LNCAP (cell line): ENCODE measurements at regions not wholly inside any gene's neighbourhood (a gene's known extent, or its start where the extent isn't known, plus 50 kb on each side); places are given as distances from the start of the nearest gene placed in this dataset.

Experiments
- TF ChIP-seq, protein P1 (sequence below): fragments of 450-650 bp; IDR thresholded peaks from 2 replicates; pipeline ENCODE4 v1.5.1; 2017; ENCODE audit warnings: mild to moderate bottlenecking

DNA sequence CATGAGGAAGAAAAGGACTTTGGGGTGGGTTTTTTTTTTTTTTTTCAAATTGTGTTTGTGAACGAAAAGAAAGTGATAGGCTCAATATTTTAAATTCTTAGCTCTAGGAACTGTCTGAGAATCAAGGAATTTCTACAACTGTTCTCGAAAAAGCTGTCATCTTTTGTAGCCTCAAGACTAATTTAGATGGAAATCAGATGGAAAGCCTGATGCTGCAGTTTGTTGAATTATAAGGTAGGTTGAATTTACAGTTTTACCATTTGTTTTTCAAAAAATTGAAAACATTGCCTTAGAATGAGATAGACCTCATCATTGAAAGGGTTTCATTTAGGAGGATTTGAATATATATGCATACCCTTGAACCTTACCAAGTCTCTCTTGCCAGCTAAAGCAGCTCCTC is 109.3 kb upstream of the TRHDE start:
- TF ChIP-seq, protein P1, sequence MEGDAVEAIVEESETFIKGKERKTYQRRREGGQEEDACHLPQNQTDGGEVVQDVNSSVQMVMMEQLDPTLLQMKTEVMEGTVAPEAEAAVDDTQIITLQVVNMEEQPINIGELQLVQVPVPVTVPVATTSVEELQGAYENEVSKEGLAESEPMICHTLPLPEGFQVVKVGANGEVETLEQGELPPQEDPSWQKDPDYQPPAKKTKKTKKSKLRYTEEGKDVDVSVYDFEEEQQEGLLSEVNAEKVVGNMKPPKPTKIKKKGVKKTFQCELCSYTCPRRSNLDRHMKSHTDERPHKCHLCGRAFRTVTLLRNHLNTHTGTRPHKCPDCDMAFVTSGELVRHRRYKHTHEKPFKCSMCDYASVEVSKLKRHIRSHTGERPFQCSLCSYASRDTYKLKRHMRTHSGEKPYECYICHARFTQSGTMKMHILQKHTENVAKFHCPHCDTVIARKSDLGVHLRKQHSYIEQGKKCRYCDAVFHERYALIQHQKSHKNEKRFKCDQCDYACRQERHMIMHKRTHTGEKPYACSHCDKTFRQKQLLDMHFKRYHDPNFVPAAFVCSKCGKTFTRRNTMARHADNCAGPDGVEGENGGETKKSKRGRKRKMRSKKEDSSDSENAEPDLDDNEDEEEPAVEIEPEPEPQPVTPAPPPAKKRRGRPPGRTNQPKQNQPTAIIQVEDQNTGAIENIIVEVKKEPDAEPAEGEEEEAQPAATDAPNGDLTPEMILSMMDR = no peak

DNA sequence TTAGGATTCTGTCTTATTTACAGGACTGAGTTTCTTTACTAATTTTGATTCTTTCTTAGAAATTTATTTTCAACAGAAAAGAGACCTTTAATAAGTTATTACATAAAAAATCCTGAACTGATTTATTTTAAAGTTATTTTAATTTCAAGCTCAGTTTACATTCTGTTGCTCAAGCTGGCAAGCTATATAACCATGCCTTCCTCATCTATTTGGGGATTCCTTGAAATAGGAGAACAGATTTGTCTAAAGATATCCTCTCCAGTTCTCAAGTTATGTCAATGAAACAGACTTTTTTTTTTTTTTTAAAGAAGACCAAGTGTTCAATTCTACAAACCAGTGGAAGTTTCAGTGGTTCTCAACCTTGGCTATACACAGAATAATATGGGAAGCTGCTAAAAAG is 103.3 kb upstream of the TRHDE start:
- TF ChIP-seq, protein P1 = no peak

DNA sequence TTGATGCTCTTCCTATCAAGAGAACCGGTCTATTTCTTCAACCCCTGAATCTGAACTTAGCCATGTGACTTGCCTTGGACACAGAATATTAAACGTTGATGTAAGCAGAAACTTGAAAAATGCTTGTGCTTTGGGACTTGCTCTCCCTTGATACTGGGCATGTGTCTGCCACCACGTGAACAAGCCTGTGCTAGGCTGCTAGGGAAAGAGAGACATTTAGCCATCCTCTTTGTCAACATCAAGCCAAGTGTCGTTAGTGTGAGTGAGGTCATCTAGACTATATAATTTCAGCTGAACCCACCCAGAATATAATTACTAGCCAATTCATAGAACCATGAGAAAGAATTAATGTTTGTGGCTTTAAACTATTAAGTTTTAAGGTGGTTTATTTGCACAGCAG is 98.2 kb upstream of the TRHDE start:
- TF ChIP-seq, protein P1 = no peak

DNA sequence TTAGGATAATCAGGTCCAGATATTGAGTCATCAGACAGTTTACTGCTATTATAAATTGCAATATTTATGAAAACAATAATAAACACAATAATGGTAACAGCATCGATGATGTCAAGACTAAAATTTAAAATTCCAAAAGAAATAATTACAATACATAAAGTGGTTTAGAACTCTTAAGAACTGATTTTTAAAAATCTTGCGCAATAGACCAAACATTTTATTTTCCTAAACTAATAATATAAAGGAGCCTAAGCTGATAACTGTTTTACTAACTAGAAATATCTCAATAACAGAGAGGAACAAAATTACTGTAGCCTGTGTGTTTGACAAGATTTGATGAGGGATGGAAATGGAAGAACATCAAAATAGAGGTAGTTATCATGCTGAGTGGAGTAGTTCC is 93.9 kb upstream of the TRHDE start:
- TF ChIP-seq, protein P1 = no peak

DNA sequence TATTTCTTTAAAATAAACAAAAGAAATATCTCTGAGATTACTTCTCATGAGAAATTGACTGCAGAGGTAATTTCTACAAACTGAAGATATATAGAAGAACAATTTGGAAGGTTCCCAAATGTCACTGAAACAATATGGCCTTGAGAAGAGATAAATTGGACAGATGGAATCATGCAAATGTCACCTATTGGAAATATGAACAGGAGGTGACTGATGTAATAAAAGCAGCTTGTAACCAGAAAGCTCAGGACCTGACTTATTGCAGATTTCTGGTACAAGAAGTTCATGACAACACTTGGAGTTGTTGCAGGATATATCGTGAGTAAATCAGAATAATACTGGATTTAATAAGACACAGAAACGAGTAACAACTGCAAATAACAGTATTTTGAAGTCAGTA is 93.3 kb upstream of the TRHDE start:
- TF ChIP-seq, protein P1 = no peak

DNA sequence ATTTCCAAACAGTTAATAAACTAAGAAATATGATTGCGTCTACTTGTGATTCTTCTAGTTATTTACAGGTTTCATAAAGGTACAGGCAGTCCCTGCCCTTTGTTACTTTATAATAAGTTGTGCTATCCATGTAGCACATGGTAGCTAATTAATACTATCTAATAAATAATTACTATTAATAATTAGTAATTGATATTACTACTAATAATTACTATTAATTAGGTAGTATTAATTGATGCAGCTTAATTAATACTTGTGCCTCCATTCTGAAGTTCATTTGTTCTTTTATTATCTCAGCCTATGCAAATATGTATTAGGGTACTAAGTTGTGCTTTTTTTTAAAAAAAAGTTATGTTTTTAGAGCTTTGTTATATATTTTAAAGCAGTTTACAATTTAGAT is 92.3 kb upstream of the TRHDE start:
- TF ChIP-seq, protein P1 = no peak

DNA sequence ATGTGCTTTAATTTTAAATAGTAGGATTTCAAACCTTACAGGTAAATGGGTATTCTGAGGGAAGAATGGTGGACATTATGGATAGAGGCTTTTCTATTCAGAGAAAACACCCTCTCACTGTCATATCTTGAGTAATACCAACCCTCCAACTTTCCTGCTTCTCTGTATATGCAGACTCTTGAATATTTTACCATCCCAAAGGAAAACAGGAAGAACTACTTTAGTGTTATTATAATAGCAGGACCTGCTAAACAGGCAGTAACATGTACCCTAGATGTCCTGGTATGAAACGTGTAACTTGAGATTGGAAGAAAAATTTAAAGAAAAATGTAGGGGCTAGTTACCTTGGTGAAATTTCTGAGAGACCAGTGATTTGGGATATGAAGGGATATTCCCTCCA is 82.9 kb upstream of the TRHDE start:
- TF ChIP-seq, protein P1 = no peak

DNA sequence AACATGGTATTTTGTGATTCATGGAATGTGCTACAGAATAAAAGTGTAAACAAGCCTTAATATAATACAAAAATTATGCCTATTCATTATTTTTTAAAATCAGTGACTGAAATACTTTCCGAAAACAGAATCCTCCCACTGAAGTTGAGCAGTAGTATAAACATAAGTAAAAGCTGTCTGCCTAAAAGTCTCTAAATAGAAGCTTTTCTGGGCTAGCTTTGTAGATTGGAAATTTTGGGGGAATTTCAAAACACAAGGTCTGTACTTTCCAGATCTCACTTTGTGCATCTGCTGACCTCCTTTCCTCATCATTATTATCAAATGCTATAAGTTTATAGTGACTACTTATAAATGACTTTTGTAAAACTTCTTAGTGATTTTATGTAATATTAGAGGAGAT is 80.4 kb upstream of the TRHDE start:
- TF ChIP-seq, protein P1 = no peak
